MCF 10A (cell line): ENCODE measurements at regions not wholly inside any gene's neighbourhood (a gene's known extent, or its start where the extent isn't known, plus 50 kb on each side); places are given as distances from the start of the nearest gene placed in this dataset.

ENCODE experiments used
- BruUV-seq: library from RNA; stranded (reverse); fragments of 400-500 nt; replicated peaks from 2 replicates; lab custom pipeline; 2021; lab: Mats Ljungman, UMichigan
- CTCF ChIA-PET: fragments of 300-600 bp; sonication (Branson Sonifier 250); formaldehyde crosslinking; extraction: SDS; loops from one replicate; lab custom pipeline; 2021; ENCODE audit warnings: antibody characterized with exemption, inconsistent platforms; lab: Yijun Ruan, JAX
- POLR2A ChIA-PET: fragments of 300-600, 350-650 bp; sonication (Branson Sonifier 250); formaldehyde crosslinking; extraction: SDS; loops from one replicate; lab custom pipeline; 2020; ENCODE audit warnings: antibody characterized with exemption, inconsistent platforms; lab: Yijun Ruan, JAX
- DNase-seq: peaks from one replicate; pipeline ENCODE4 v3.0.0-alpha.2; 2018; ENCODE audit not compliant: unreplicated experiment
- H3K27ac Mint-ChIP-seq: one replicate; pipeline ENCODE4 v1.8.0; 2022; ENCODE audit warnings: mild to moderate bottlenecking, low read depth, mixed read lengths; ENCODE audit not compliant: unreplicated experiment
- H3K27me3 Mint-ChIP-seq: one replicate; pipeline ENCODE4 v1.8.0; 2022; ENCODE audit warnings: mixed read lengths; ENCODE audit not compliant: insufficient read depth, unreplicated experiment
- H3K36me3 Mint-ChIP-seq: one replicate; pipeline ENCODE4 v1.8.0; 2022; ENCODE audit warnings: mild to moderate bottlenecking, moderate library complexity, mixed read lengths; ENCODE audit not compliant: insufficient read depth, unreplicated experiment
- H3K4me1 Mint-ChIP-seq: one replicate; pipeline ENCODE4 v1.8.0; 2022; ENCODE audit warnings: mixed read lengths; ENCODE audit not compliant: insufficient read depth, unreplicated experiment
- H3K4me3 Mint-ChIP-seq: one replicate; pipeline ENCODE4 v1.8.0; 2022; ENCODE audit warnings: mild to moderate bottlenecking, moderate library complexity, mixed read lengths; ENCODE audit not compliant: unreplicated experiment
- H3K9me3 Mint-ChIP-seq: one replicate; pipeline ENCODE4 v1.8.0; 2022; ENCODE audit warnings: mixed read lengths; ENCODE audit not compliant: unreplicated experiment
- intact Hi-C: fragments of 100-400 bp; cut with micrococcal nuclease; formaldehyde crosslinking; loops from 2 replicates; pipeline ENCODE4 v1.14.1; 2022
- TF ChIP-seq, protein P1 (sequence below): fragments of 200-600 bp; IDR thresholded peaks from one replicate; pipeline ENCODE4 v1.8.0; 2022; ENCODE audit warnings: antibody characterized with exemption, mild to moderate bottlenecking; ENCODE audit not compliant: unreplicated experiment

DNA sequence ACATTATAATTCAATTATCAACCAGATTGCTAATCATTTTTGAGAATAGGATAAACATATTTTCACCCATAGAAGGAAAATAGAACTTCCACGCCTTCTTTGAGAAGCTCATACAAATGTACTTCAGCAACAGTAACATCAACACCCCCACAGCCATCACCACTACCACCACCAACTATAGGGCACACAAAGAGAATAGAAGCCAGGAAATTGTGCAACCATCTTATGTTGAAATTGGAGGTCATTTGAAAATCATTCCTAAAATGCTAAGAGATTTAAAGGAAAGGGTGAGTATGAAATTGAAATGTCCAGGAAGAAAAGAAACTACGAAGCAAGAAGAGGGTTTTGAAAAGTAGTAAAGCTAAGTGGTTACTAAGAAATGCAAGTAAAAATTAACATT lies 563.4 kb downstream of the ZNF804A start:
- POLR2A ChIA-PET: no interaction called here
- no peaks in the 10 kb centered on the region for H3K27me3 Mint-ChIP-seq
- no peaks in the 10 kb centered on the region for H3K9me3 Mint-ChIP-seq
- peak; percentile 37 for DNase-seq
- TF ChIP-seq, protein P1, sequence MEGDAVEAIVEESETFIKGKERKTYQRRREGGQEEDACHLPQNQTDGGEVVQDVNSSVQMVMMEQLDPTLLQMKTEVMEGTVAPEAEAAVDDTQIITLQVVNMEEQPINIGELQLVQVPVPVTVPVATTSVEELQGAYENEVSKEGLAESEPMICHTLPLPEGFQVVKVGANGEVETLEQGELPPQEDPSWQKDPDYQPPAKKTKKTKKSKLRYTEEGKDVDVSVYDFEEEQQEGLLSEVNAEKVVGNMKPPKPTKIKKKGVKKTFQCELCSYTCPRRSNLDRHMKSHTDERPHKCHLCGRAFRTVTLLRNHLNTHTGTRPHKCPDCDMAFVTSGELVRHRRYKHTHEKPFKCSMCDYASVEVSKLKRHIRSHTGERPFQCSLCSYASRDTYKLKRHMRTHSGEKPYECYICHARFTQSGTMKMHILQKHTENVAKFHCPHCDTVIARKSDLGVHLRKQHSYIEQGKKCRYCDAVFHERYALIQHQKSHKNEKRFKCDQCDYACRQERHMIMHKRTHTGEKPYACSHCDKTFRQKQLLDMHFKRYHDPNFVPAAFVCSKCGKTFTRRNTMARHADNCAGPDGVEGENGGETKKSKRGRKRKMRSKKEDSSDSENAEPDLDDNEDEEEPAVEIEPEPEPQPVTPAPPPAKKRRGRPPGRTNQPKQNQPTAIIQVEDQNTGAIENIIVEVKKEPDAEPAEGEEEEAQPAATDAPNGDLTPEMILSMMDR: no peak
- H3K4me1 Mint-ChIP-seq: peaks cover 7% of the 10 kb centered on the region
- intact Hi-C loops: no loop called here
- no peak overlapping the region for H3K4me3 Mint-ChIP-seq
- no peaks in the 10 kb centered on the region for H3K36me3 Mint-ChIP-seq
- no TSS peak for BruUV-seq
- CTCF ChIA-PET: no interaction called here
- H3K27ac Mint-ChIP-seq: no peak overlapping the region

DNA sequence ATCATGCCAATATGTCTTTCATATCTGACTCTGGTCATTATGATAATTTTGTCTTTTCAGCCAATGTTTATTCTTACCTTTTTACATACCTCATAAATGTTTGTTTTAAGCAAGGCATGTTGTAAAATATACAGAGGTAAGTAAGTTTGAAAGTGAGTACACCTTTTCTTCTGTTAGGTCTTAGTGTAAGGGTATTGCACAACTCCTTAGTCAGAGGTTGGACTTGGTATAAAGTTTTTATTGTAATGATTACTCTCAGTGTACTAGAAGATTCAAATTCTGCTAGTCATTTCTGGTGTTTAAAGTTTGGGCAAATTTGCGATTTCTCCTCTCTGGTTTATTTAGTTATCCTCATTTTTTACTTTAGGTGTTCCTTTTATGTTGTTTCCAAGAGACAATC lies 564.3 kb upstream of the FSIP2 start:
- Mint-ChIP-seq H3K4me1 (no peaks in the 10 kb centered on the region), H3K4me3 (no peak overlapping the region), H3K27me3 (no peaks in the 10 kb centered on the region), H3K9me3 (no peaks in the 10 kb centered on the region), H3K27ac (no peak overlapping the region), H3K36me3 (no peaks in the 10 kb centered on the region)
- peak; percentile 5 for DNase-seq
- ChIA-PET POLR2A (interaction anchor here (0.6 kb wide), 1 partner anchor 15 kb away, joined by 3 read pairs; no protein-coding TSS in a partner anchor), CTCF (no interaction called here)
- intact Hi-C loops: no loop called here
- no TSS peak for BruUV-seq
- TF ChIP-seq, protein P1: no peak

DNA sequence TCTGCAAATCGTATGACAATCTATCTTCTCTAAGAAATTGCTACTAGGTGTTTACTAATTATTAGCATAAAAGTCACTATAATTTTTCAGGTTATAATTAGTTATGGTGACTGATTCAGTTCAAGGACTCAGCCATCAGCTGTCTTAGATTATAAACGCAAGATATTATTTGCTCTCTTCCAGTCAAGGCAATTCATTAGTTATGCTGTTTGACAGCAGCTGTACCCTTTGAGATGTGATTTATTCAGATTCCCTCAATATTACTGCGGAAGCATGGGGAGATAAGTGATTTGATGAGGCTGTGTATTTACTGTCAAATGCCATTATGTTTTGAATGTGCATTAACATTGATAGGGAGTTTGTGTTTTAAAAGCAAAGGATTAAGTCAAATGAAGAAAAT lies 558.9 kb upstream of the FSIP2 start:
- no peaks in the 10 kb centered on the region for H3K27me3 Mint-ChIP-seq
- no TSS peak for BruUV-seq
- no peaks in the 10 kb centered on the region for H3K9me3 Mint-ChIP-seq
- CTCF ChIA-PET: interaction anchor here (0.6 kb wide), 1 partner anchor 356 kb away, joined by 4 read pairs; no protein-coding TSS in a partner anchor
- no peaks in the 10 kb centered on the region for H3K4me1 Mint-ChIP-seq
- POLR2A ChIA-PET: no interaction called here
- intact Hi-C loops: no loop called here
- no peaks in the 10 kb centered on the region for H3K36me3 Mint-ChIP-seq
- H3K4me3 Mint-ChIP-seq: no peak overlapping the region
- DNase-seq: no peak
- no peak overlapping the region for H3K27ac Mint-ChIP-seq
- TF ChIP-seq, protein P1: no peak

DNA sequence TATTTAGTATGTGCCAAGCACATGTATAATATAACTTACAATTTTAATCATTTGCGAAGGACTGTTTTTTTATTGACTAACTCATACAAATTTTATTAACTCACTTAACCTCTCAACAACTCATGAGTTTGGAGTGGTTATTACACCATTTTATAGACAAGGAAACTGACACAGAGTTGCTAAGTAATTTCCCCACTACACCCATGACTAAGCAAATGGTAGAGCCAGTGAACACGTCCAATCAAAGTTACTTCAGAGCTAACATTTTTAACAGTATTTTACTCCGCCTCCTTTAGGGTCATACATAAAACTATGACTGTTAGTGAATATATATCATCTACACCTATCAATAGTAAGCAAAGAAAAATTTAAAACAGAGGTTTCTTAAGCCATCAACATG lies 556.7 kb upstream of the FSIP2 start:
- no TSS peak for BruUV-seq

More for the DNA sequence above, 556.7 kb upstream of the FSIP2 start:
- Mint-ChIP-seq H3K27me3 (no peaks in the 10 kb centered on the region), H3K36me3 (no peaks in the 10 kb centered on the region), H3K9me3 (no peaks in the 10 kb centered on the region), H3K4me1 (no peaks in the 10 kb centered on the region), H3K4me3 (no peak overlapping the region), H3K27ac (no peak overlapping the region)
- ChIA-PET POLR2A (no interaction called here), CTCF (interaction anchor here (0.5 kb wide), 1 partner anchor 576 kb away, joined by 4 read pairs; no protein-coding TSS in a partner anchor)
- intact Hi-C loops: no loop called here
- TF ChIP-seq, protein P1: no peak
- DNase-seq: no peak
